NCI-H2227 treated with DMSO at 0.1 percent for 48 hours (cell line): ENCODE measurements at regions not wholly inside any gene's neighbourhood (a gene's known extent, or its start where the extent isn't known, plus 50 kb on each side); places are given as distances from the start of the nearest gene placed in this dataset.

Experiments
- DNase-seq: peaks from one replicate; lab custom pipeline; 2025; lab: John Stamatoyannopoulos, UW

GRCh38 chr6:81694855-81695254, 57.6 kb downstream of the TENT5A start:
- DNase-seq = no peak

- no peak for DNase-seq
Measured at GRCh38 chr6:81694207-81694606, 58.3 kb downstream of the TENT5A start.

DNA sequence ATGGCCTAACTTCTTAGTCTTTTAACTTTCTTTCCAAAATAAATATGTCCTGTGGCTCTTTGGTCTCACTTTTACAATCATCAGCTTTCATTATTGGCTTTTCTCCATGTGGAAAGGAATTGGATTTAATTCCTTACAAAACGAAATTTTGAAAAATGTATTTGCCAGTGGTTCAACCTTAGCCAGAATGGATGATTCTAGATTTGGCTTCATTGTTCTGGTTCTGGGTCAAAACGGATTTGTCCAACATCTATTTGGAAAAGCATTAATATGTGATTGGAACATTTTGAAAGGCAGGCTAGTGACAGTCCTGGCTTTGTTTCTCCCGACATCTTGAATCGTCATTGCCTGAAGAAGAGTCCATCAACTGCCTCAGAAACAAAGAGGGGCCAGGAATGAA, 59.2 kb downstream of the TENT5A start:
- no peak for DNase-seq

- DNase-seq = no peak
Measured at GRCh38 chr6:81690073-81690472, 62.4 kb downstream of the TENT5A start.

GRCh38 chr6:81689580-81689979, 62.9 kb downstream of the TENT5A start:
- DNase-seq = no peak

- DNase-seq = no peak
Measured at GRCh38 chr6:81683912-81684311, 68.6 kb downstream of the TENT5A start.

DNA sequence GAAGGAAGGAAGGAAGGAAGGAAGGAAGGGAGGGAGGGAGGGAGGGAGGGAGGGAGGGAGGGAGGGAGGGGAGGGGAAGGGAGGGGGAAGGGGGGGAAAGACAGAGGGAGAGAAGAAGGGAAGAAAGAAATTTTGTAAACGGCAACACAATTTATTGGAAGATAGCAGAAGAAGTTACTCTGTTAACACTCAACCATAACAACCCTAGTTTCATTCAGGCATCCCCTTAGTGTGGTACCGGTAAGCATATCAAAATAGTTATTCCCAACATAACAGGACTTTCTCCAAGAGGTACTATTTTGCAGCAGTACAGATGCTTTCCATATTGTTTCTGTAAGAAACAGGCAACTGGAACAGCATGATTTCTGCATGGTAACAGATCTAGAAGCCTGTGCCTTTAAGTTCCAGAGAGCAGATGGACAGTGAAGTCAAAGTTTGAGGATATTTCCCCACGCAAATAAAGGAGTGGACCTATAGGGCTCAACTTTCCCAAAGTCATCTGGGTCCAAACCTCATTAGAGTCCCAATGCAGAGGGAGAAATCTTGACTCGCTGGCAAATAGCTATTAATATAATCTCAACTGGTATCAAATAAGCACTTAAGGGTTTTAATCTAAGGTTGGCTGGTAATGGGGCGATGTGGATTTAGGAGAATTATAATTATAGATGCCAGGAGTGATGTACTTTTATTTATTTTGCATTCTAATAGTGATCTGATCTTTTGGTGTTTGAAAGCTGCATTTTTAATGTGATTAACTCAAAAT, 69.4 kb downstream of the TENT5A start:
- DNase-seq = no peak

- DNase-seq = no peak
Measured at GRCh38 chr6:81682235-81682795, 70.2 kb downstream of the TENT5A start.

GRCh38 chr6:81669445-81669844, 83.0 kb downstream of the TENT5A start:
- no peak for DNase-seq

DNA sequence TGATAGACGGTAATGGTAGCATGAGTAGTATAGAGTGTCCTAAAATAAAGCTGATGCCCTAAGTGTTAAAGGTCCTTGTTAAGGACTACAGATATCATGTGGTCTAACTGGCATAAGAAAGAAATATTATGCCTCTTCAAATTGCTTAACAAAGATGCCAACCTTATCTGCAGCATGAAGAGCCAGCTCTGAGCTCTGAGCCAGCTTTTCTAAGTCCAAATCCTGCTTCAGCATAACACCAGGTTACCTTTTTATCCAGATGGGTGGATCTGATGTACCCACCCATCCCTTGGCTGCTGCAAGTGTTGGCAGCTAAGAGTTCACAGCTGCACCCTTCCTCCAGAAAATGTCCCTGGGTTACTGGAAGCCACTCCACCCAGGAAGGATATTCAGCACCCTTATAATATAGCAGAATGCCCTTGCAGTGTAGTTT, 83.8 kb downstream of the TENT5A start:
- DNase-seq = no peak

- no peak for DNase-seq
Measured at GRCh38 chr6:81666481-81666880, 86.0 kb downstream of the TENT5A start.

GRCh38 chr6:81656231-81656630, 96.2 kb downstream of the TENT5A start:
- no peak for DNase-seq

- DNase-seq = no peak
Measured at GRCh38 chr6:81655696-81656095, 96.8 kb downstream of the TENT5A start.

GRCh38 chr6:81648502-81648901, 104.0 kb downstream of the TENT5A start:
- no peak for DNase-seq

- DNase-seq = no peak
Measured at GRCh38 chr6:81643156-81643555, 109.3 kb downstream of the TENT5A start.

GRCh38 chr6:81640891-81641290, 111.6 kb downstream of the TENT5A start:
- DNase-seq = no peak

DNA sequence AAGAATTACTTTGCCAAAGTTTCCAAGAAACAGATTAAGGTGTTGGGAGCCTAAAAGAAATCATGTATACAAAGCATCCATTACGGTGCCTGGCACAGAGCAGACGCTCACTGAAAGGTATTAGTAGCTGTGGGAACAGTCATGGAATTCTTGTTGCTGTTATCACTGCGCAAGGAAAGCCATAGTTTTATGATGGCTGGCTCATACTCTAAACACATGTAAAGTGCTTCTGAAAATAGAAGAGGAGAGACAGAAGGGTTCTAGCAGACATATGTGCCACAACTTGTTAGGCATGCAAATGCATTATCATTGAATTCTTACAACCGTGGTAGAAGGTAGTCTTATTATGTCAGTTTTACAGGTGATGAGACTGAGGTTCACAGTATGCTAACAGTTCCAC, 112.4 kb downstream of the TENT5A start:
- no peak for DNase-seq

GRCh38 chr6:81638366-81638765, 114.1 kb downstream of the TENT5A start:
- DNase-seq = no peak

DNA sequence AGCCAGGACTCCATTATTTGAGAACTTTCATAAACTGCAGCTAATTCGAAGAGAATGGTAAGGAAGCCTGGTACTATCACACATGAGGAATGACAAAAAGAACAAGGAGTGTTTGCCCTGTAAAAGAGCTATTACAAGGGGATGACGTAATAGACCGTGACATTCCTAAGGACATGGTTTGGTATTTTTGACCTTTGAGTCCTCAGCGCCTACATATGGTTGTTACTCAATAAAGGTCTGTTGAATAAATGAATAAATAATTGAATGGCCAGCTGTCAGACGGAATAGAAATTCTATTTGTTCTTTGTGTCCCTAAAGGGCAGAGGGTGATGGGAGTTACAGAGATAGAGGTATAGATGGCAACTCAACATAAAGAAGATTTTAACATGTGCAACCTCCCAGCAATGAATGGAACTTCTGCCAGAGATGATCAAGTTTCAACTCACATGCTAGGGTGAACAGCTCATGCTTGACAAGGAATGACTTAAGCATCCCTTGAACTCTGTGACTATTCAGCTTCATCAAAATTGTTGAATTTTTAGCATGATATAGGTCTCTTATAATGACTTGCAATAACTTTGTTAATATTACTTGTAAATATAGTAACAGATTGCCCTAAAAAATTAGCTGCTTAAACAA, 115.4 kb downstream of the TENT5A start:
- no peak for DNase-seq

GRCh38 chr6:81634155-81634880, 118.2 kb downstream of the TENT5A start:
- no peak for DNase-seq

GRCh38 chr6:81633391-81633790, 119.1 kb downstream of the TENT5A start:
- DNase-seq = no peak

DNA sequence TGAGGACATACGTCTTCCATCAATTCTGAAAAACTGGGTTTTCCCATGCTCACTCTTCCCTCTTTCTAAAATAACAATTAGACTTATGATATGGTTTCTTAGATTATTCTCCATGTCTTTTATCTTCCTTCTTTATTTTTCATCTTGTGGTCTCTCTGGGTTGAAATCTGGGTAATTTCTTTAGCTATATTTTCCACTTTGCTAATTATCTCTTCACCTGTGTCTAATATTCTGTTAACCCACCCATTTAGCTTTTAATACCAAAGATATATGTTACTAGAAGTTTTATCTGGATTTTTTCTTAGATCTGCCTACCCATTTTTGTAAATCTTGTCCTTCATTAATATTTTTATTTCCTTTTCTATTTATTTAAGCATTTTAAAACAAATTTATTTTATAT, 121.8 kb downstream of the TENT5A start:
- DNase-seq = no peak

DNA sequence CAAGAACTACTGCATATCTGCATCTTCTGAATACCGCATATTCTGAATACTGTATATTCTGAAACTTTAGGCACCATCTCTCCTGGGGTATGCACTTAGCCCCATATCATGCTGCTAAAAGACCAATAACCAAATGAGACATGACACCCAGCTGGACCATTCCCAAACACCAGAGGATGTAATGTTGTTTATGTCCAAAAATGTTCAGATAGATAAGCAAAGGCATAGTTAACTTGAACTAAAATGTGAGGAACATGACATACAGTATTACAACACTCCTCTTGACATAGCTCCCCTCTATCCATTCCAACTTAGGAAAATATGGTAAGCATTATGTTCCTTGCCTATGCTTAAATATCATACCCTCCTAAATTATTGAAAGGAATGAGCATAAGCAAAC, 127.3 kb downstream of the TENT5A start:
- DNase-seq = no peak
